HG02759 (cell line): ENCODE measurements at regions not wholly inside any gene's neighbourhood (a gene's known extent, or its start where the extent isn't known, plus 50 kb on each side); places are given as distances from the start of the nearest gene placed in this dataset.

Experiments
- ATAC-seq: cut with Tn5 transposase; IDR thresholded peaks from one replicate; pipeline ENCODE4 v1.9.1; 2021; ENCODE audit warnings: mild to moderate bottlenecking, moderate library complexity; ENCODE audit not compliant: unreplicated experiment

DNA sequence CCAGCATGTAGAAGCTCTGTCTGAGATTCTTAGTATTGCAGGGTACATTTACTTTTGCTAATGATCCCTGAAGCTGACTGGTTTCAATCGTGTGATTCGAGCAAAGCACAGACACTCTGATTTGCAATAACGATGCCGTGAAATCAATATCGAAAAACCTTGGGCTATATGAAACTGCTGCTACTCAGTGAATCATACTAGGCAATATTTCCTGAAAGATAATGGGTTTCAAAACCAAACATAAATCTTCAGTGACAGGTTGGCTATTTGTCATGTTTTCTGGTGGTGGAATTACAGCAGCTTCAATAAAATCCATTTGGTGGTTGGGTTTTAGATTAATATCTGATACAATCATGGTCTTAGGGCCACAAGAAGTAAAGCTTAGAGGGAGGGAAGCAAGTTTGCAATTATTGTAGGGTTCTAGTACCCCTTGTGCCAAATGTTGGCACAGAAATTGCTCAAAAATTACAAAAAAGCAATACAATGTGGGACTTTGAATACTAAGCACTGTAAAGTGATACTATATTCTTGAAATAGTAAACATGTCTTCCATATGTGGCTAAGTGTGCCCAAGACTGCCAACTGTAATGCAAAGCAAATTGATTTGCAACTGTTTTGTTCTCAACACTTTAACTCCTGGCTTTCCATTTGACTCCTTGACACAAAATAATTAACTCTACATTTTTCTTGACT, 112.4 kb upstream of the JAZF1 start:
- no peak for ATAC-seq

DNA sequence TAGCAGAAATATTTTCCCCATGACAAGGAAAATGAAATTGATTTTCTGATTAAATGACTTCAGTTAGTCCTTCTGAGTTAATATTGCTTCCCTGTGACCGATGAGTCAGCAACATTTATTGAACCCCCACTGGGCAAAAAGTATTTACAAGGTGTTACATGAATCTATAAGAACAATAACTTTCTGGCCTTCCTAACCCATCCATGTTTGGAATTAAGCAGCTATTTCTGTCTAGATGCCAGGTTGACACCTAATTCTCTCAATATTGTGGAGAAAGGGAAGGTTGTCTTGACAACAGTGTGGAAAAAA, 112.9 kb upstream of the JAZF1 start:
- no peak for ATAC-seq

DNA sequence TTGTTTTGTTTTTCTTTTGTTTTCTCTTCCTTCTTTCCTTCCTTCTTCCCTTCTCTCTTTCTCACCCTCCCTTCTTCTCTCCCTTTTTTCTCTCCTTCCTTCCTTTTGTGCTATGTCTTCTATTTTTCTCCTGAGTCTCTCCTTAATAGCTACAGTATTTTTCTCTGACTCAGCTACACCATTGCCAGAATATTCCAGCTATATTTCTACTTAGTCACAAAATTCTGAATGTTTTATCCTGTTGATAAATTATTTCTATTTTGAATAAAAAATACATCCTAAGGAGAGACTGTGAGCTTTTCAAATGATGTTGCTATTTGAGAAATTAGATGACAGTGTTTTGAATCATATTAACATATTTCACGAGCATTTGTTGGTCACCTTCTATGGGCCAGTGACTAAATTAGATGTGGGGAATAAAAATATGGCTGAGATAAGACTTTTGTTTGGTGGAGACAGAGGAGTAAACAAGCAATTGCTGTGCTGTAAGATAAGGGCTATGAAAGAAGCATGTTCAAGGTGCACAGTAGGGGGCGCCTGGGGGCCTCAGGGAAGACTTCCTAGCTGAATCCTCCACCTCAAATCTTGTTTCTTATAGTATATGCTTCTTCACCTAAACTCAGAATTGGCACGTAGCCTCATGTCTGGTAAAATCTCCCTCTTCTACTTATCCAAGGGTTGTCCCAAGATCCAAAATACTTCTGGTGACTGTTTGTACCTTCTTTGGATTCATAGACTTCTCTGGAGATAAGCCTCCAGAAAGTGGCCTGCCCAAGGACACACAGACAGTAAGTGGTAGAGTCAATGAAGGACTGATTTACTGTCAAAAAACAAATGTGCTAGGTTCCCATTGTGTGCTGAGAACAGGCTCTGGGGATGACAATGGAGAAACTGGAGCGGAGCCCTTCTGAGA, 115.5 kb upstream of the CREB5 start:
- no peak for ATAC-seq

DNA sequence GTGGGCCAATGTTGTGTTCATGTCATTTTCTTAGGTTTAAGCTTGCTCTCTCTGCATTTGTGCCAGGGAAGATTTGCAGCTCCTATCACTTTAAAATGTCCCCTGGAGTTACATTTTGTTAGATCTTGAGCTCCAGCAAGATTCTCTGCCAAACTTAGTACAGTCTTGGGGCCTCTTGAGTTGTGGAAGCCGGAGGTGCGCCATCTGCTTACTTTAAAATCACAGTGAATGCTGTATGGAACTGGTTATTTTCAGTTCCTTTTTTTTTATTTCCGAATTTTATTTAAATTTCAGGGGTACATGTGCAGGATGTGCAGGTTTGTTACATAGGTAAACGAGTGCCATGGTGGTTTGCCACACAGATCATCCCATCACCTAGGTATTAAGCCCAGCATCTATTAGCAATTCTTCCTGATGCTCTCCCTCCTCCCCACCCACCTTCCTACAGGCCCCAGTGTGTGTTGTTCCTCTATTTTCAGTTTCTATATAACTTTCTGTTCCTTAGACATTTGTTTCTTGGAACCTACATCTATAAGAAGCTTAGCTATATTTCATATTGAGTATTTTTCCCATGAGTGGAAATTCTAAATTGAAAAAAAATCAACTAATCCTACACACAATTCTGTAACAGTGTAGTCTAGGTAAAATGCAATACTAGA, 114.4 kb upstream of the CREB5 start:
- no peak for ATAC-seq

DNA sequence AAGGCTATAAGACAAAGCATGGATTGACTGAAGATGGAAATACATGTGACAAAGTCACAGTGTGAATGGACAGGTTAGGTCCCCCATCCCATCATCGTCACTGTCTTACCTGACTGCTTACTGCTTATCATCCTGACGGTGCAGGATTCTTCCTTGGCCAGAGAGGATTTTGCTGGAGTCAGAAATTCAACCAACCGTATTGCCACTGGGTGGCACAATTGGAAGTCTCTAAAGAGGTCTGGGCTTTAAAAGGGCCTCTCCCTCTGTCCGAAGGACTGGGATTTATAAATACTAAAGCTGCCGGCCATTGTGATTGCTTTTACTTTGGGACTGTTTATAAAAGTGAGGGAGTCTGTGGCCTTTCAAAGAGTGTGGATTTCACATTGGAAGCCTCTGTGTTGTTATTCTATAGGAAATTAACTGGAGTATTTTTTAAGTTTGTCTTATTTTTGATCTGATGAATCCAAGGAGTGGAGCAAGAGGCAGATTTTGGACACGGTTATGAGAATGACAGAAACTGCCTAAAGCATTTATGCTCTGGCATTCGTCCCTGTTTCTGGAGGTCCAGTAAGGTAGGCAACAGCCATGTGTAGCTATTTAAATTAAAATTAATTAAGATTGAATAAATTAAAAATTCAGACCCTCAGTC, 113.3 kb upstream of the CREB5 start:
- no peak for ATAC-seq

DNA sequence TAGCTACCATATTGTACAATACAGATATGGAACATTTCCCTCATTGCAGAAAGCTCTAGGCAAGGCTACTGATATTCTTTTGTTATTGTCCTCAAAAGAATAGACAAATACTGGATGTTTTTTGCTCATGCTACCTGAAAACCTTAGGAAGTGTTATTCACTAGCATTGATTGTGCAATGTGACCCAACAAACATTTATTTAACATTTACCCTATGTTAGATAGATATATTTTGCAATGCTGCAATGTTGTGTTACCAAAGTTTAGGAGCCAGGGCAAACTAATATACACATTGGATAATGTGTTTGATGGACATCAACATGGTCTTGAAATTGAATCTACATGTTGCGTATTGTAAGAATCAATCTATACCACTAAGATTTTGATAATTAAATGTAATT, 112.8 kb upstream of the CREB5 start:
- no peak for ATAC-seq

DNA sequence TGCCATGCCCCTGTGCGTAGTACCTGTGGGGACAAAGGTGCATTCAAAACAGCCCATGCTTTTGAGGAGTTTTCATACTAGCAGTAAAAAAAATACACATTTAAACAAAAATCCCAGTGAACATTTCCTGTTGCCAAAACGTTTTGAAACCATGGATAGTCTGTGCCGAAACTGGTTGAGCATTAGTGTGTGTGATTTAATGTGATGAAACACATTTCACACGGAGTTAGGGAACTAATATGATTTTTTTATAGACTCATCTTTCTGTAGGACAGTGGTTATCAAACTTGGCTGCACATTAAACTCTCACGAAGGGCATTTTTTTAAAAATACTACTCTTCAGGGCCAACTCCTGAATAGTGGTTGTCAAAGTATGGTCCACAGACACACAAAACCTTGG, 111.8 kb upstream of the CREB5 start:
- no peak for ATAC-seq

DNA sequence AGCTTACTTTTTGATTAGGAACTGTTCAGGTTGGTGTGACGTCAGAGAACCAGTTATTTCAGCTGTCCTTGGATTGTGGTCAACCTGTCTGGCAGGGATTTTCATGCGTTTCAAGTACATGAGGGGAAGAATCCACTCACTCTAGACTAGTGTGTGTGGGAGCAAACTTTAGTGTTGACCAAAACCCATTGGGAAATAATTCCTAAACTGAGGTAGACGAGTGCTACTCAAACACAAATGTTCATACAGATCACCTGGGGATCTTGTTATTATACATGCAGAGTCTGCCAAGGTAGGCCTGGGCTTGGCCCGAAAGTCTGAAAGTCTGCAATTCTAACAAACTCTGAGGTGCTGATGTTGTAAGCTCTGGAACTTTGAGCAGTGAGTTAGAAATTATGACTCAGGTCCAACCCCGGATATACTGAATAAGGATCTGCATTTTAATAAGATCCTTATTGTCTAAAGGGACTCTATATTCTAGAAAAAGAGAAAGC, 111.1 kb upstream of the CREB5 start:
- ATAC-seq: no peak

DNA sequence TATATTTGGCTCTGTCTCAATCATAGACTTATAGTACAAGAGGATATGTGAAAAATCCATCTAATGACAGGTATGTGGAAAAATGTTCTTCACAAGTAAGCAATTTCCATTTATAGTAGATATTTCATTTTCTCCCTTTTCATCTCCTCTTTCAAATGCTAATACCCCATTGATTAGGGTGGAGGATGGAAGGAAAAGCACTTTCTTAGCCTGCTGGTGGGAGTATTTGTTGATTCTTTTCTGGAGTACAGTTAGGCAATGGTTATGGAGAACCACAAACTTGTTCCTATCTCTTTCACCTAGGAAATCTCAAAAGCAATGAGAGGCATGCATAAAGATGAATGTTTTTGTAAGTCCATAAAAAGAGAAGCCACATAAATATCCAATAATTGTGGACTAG, 108.0 kb upstream of the CREB5 start:
- no peak for ATAC-seq

DNA sequence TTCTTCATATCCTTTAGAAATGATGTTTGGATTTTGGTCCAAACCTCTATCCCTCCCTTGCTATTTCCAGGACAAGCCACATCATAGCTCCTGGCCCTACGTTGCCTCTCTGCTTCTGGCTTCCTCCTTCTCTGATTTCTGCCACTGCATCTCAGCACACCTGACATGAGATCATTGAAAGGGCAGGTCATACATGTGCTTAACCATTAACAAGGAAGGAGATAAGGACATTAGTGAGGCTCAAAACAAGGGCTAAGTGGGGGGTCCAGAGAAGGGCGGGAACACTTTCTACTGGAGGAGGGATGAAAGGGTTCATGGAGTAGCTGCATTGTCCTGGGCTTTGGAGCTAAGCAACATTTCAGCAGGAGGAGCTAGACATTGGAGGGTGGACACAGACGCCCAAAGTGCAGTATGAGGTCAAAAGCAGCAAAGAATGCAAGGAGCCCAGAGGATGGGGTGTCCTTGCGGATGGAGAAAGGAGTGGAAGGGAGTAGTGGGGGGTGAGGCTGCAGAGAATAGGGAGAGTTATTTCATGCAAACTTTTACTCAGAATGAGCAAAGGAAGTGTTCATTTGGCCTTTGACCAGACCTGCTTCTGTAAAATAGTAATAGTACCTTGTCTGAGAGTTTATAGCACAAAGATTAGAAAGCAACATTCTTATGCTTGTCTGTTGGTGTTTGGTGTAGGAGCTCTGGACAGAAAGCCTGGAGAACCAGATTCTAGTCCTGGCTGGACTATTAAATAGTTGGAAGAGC, 102.4 kb upstream of the CREB5 start:
- no peak for ATAC-seq

DNA sequence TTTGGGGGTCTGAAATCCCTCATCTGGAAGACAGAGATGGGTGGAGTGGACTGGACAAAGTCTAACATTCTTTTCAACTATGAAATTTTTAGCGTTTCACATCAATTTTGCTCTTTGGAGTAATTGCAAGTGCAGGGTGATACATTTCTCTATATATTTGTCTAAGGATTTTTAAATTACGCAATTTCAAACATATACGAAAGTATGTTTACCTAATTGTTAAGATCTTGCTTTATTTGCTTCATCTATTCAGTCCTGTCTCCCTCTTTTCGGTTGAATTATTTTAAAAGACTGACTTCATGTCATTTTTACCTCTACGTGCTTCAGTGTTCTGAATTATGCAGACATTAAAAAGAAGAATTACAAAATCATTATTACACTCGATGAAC, 101.9 kb upstream of the CREB5 start:
- ATAC-seq: no peak

DNA sequence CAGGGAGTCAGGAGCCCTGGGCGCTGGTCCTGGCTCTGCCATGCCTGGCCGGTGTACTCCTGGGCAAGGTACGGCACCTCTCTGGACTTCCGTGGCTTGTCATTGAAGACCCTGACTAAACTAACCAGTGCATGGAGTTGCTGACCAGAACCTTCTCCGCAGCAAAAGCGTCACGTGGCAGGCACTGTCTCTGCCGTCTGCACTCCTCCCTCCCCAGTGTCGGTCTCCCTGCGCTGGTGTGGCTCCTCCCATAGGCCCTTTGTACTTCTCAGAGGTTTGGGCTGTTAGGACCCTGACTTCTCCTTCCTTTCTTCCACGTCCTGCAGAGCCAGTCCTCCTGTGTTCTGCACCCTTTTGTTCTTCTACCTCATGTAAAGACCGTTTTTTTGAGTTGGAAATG, 100.6 kb upstream of the CREB5 start:
- ATAC-seq: no peak

DNA sequence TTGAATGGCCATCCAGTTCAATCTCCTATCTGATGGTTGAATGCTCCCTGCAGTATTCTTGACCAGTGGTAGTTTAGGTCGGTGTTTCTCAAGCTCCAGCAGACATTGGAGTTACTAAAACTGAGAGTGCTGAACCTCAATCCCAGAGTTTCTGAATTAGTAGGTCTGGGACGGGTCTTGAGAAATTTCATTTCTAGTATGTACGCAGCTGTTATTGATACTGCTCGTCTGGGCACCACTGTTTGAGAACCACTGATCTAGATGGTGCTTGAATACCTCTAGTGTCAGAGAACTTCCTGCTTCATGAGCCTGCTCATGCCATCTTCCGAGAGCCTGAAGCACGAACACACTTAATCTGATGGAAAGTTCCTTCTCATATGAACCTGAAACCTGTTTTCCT, 99.4 kb upstream of the CREB5 start:
- no peak for ATAC-seq

DNA sequence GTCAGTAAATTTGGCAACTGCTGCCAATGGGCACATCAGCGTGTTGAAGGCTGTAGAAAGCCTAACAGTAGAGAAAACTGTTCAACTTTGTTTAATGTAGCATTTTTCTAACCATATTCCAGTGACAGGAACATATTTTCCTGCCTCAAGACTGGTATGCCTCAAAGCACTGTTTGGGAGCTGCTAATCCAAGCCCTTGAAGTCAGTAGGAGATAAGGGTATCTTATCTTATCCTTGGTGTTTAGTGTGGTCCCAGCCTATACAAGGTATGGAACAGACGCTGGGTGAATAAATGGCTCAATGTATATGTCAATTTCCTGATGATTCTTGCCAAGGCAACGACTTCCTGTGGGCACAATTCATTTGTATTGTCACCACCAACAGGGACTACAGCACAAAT, 97.5 kb upstream of the CREB5 start:
- ATAC-seq: no peak

DNA sequence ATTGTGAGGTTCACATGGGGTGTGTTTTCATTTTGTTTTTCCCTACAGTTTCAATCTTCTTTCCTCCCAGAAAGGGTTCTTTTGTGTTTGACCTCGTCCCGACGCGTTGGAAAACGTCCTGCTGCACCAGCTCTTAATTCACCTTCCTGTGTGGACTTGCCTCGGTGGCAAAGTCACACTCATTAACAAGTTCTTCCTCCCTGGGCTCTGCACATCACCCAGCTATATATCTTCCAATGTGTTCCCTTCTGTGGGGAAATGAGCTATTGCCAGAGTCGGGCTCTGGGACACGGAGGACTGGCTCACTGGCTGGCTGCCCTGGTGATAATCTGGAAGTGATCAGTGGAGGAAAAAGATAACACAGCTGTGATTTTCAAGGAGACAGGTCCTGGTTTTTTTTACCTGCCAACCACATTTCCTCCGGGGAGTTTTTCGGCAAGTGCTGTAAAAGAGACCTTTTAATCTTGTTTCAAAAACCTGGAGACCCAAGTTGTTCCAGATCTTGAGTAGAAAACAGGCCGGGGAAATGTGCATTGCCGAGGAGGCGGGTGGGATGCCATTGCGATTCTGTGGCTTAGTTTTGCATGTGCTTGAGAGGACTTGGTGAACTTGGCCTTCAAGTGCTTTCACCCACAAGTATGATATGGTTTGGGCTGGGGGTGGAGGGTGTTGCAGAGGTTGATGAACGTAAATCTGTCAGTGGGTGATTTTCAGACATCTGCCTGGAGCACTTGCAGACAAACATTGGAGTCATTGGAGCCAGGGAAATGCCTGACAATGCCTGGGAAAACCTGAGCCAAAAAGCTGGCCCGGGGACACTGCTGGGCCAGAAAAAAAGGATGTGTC, 96.5 kb upstream of the CREB5 start:
- no peak for ATAC-seq

DNA sequence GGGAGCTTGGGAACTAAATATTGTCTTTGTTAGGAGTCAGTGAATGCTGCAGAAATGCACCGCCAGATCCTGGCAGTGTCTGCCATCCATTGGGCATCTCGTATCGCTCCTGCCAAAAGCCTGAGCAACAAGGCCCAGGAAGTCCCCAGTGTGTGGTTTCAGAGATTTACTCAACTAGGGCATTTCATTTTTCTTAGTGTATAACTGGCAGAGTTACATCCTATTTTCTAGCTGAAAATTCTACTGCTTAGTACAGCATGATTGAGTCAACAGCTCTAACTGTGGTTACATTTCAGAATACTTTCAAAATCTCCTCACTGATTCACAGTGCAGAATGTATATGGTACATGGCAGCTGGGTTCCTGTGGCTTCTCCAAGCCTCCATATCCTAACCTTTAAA, 95.8 kb upstream of the CREB5 start:
- no peak for ATAC-seq

DNA sequence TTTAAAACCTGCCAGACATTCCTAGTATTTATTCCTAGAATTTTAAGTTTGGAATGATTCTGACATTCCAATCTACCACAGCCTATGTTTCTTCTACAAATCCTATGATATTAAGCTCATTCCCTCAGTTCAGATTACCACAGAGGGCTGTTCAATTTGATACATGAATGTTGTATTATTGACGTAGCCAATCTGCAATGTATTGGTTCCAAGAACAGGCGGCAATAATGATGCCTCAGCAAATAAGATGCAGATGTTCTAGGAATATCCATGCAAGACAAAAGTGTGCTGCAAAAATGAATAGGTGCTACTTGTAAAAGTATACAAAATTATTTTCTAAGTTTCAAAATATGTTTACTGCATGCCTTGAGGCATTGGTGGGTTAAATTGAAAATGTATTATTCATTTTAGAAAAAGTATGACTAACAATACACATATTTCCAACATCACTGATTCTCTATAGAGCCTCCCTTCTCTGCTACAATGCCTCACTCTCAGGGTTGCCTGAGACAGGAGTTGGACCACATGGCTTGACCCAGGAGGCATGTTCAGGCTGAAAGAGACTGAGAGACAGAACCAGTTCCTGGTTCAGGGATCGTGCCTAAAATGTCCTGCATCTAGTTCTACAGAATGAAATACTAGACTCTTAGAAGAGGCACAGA, 94.1 kb upstream of the CREB5 start:
- ATAC-seq: no peak

DNA sequence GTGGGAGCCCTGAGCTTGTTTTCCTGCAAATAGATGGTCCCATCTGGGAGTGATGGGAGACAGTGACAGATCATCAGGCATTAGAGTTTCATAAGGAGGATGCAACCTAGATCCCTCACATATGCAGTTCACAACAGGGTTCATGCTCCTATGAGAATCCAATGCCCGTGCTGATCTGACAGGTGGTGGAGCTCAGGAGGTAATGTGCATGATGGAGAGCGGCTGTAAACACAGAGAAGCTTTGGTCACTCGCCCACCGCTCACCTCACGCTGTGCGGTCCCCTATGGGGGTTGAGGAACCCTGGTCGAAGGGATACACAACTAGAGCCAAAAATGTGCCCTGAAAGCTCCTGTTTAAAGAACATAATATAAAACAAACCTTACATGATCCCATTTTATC, 88.5 kb upstream of the CREB5 start:
- no peak for ATAC-seq

DNA sequence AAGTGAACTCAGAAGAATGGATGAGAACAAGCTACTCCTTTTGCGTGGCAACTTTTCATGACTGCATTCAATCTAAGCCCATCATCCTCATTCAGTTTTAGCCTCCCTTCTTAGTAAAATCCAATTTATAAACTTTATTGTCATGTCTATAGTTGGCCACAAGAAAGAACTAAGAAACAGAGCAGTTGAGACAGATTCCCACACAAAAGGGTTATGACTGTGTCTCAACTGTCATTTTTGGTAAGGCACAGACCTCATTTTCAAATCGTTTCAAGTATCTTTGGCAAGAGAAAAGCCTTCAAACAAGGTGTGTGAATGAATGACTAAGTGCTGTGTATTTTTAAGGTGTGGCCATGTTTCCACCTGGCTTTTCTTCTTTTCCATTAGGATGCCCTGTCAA, 84.2 kb upstream of the CREB5 start:
- ATAC-seq: no peak
